ENCODE measurements at regions not wholly inside any gene's neighbourhood (a gene's known extent, or its start where the extent isn't known, plus 50 kb on each side); places are given as distances from the start of the nearest gene placed in this dataset.

DNA sequence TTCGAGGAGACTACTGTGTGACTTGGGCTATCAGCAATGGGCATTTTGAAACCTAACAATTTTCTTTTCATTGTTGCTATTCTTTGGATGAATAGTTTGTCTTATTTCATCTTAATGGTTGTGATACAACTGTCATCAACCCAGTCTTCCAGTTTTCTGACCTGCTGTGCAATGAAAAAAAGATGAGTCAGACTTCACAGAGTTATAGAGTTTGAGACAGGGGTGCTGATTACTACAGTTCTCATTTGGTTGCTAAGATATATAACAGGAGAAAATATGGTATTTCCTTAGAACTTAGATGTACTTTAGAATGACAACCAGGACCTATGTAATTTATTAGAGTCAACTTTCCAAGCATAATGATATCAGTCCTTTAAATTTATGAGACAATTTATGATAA, 564.4 kb upstream of the NUDT12 start (continued):
- TF ChIP-seq ZNF530 (tag by site-specific recombination; IDR thresholded peaks at IDR 0.05; ENCODE audit: low read depth): no peak
- TF ChIP-seq ZNF600 (tag by site-specific recombination; IDR thresholded peaks at IDR 0.05): no peak
- TF ChIP-seq ZNF76 (tag by site-specific recombination; IDR thresholded peaks at IDR 0.05; ENCODE audit: borderline replicate concordance, low read depth): no peak
- TF ChIP-seq SETDB1 (IDR thresholded peaks at IDR 0.05; ENCODE audit: insufficient read length, low read length): no peak

GRCh38 chr5:104119529-104119928, 556.9 kb upstream of the NUDT12 start:
- ChIA-PET POLR2A (no interaction called here), CTCF (no interaction called here)
- Histone ChIP-seq H3K36me3 (ENCODE audit: control insufficient read depth in 2 of 2, insufficient read depth in 1 of 2, low read length in 2 of 2) (no peaks in the 10 kb centered on the region), H3K4me1 (ENCODE audit: control insufficient read depth, insufficient read depth, low read length) (no peaks in the 10 kb centered on the region), H3K4me3 (ENCODE audit: low read depth, low read length) (no peak overlapping the region), H3K9me3 (ENCODE audit: control insufficient read depth, insufficient read depth, low read depth, low read length) (no peaks in the 10 kb centered on the region), H3K27ac (ENCODE audit: extremely low read depth, low read depth, low read length) (no peak overlapping the region)
- TF ChIP-seq ZBTB44 (tag by site-specific recombination; IDR thresholded peaks at IDR 0.05) (no peak), TRIM28 (IDR thresholded peaks at IDR 0.05; ENCODE audit: borderline replicate concordance, low read length) (no peak), ZNF473 (tag by site-specific recombination; IDR thresholded peaks at IDR 0.05) (no peak), ZNF274 (IDR thresholded peaks at IDR 0.05; ENCODE audit: low read length) (no peak), ZNF274 (tag by site-specific recombination; IDR thresholded peaks at IDR 0.05; ENCODE audit: borderline replicate concordance) (no peak), ZNF555 (tag by site-specific recombination; conservative IDR thresholded peaks at IDR 0.05) (no peak), ZFP3 (tag by site-specific recombination; IDR thresholded peaks at IDR 0.05; ENCODE audit: low read depth) (no peak), ZNF571 (tag by site-specific recombination; IDR thresholded peaks at IDR 0.05) (no peak), ZNF530 (tag by site-specific recombination; IDR thresholded peaks at IDR 0.05; ENCODE audit: low read depth) (no peak), BCL6B (tag by site-specific recombination; IDR thresholded peaks at IDR 0.05) (no peak), BCL11A (tag by site-specific recombination; IDR thresholded peaks at IDR 0.05; ENCODE audit: low read depth) (no peak), SCRT1 (tag by site-specific recombination; IDR thresholded peaks at IDR 0.05; ENCODE audit: borderline replicate concordance) (no peak), ZNF777 (tag by site-specific recombination; IDR thresholded peaks at IDR 0.05; ENCODE audit: borderline replicate concordance) (no peak), SP2 (tag by site-specific recombination; IDR thresholded peaks at IDR 0.05) (no peak), ZNF433 (tag by site-specific recombination; IDR thresholded peaks at IDR 0.05; ENCODE audit: low read depth) (no peak), RBAK (tag by site-specific recombination; IDR thresholded peaks at IDR 0.05) (no peak)
- TF ChIP-seq, protein P1, sequence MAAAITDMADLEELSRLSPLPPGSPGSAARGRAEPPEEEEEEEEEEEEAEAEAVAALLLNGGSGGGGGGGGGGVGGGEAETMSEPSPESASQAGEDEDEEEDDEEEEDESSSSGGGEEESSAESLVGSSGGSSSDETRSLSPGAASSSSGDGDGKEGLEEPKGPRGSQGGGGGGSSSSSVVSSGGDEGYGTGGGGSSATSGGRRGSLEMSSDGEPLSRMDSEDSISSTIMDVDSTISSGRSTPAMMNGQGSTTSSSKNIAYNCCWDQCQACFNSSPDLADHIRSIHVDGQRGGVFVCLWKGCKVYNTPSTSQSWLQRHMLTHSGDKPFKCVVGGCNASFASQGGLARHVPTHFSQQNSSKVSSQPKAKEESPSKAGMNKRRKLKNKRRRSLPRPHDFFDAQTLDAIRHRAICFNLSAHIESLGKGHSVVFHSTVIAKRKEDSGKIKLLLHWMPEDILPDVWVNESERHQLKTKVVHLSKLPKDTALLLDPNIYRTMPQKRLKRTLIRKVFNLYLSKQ (tag by site-specific recombination; IDR thresholded peaks at IDR 0.05; ENCODE audit: borderline replicate concordance): no peak
- TF ChIP-seq, protein P2, sequence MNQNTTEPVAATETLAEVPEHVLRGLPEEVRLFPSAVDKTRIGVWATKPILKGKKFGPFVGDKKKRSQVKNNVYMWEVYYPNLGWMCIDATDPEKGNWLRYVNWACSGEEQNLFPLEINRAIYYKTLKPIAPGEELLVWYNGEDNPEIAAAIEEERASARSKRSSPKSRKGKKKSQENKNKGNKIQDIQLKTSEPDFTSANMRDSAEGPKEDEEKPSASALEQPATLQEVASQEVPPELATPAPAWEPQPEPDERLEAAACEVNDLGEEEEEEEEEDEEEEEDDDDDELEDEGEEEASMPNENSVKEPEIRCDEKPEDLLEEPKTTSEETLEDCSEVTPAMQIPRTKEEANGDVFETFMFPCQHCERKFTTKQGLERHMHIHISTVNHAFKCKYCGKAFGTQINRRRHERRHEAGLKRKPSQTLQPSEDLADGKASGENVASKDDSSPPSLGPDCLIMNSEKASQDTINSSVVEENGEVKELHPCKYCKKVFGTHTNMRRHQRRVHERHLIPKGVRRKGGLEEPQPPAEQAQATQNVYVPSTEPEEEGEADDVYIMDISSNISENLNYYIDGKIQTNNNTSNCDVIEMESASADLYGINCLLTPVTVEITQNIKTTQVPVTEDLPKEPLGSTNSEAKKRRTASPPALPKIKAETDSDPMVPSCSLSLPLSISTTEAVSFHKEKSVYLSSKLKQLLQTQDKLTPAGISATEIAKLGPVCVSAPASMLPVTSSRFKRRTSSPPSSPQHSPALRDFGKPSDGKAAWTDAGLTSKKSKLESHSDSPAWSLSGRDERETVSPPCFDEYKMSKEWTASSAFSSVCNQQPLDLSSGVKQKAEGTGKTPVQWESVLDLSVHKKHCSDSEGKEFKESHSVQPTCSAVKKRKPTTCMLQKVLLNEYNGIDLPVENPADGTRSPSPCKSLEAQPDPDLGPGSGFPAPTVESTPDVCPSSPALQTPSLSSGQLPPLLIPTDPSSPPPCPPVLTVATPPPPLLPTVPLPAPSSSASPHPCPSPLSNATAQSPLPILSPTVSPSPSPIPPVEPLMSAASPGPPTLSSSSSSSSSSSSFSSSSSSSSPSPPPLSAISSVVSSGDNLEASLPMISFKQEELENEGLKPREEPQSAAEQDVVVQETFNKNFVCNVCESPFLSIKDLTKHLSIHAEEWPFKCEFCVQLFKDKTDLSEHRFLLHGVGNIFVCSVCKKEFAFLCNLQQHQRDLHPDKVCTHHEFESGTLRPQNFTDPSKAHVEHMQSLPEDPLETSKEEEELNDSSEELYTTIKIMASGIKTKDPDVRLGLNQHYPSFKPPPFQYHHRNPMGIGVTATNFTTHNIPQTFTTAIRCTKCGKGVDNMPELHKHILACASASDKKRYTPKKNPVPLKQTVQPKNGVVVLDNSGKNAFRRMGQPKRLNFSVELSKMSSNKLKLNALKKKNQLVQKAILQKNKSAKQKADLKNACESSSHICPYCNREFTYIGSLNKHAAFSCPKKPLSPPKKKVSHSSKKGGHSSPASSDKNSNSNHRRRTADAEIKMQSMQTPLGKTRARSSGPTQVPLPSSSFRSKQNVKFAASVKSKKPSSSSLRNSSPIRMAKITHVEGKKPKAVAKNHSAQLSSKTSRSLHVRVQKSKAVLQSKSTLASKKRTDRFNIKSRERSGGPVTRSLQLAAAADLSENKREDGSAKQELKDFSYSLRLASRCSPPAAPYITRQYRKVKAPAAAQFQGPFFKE (tag by site-specific recombination; IDR thresholded peaks at IDR 0.05; ENCODE audit: borderline replicate concordance): no peak

All from HEK293 (cell line).